Stimulated activated CD4-positive, alpha-beta T cell treated with anti-CD3 and anti-CD28 coated beads, Interleukin-15, amount 100 ng/mL, for 1 hour (primary cell): ENCODE measurements at regions not wholly inside any gene's neighbourhood (a gene's known extent, or its start where the extent isn't known, plus 50 kb on each side); places are given as distances from the start of the nearest gene placed in this dataset.

Experiments
- DNase-seq, 2 donors: peaks; one replicate each; pipeline ENCODE4 v3.0.0-alpha.2; 2020; ENCODE audit warnings: low read depth in 1 of 2, low spot score in 1 of 2

- DNase-seq: no peak
Measured at GRCh38 chr5:133905424-133905823, 63.0 kb downstream of the C5orf15 start.

GRCh38 chr5:133904641-133905040, 63.8 kb downstream of the C5orf15 start:
- DNase-seq: no peak

DNA sequence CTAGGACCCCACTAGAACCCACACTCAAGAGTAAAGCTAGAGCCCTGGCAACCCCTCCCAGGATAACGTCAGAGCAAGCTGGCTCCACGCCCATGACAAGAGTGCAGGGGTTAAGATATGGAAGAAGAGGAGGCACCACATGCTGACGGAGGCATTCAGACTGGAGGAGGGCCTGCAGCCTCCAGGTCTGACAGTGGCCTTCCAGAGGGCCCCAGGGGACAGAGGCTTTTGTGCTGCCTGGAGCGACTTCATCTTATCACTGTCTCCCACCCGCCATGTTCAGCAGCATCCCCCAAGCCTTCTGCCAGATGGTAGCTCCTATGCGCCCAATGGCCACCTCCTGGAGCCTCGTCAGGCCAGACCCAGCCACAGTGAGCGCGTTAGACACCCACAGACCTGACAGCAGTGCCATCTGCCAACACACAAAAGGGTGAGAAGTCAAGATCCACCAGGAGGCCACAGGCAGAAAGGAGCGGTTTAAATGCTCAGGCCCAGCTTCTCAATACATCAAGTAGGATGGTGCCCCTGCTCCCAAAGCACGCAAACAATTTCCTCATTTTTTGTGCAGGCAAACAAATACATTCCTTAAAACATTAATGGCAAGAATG, 65.8 kb downstream of the C5orf15 start:
- no peak for DNase-seq

GRCh38 chr5:133900534-133901270, 67.7 kb downstream of the C5orf15 start:
- DNase-seq: no peak

DNA sequence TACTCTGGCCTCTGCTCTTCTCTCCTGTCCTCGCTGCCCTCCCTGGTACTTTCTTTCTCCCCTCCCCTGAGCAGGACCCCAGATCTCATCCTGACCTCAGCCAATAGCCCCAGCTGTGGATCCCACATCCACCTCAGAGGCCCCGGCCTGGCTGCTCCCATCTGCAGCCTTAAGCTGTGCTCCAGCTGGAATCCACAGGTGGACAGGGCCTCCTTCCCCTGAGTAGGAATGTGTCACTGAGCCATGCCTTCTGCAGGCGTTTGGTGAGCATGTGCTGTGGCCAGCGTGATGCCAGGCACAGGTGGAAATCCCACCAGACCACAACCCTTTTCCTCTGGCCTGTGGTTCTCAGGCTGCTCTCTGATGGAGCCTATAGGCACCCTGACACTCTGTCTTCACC, 68.9 kb downstream of the C5orf15 start:
- DNase-seq: no peak

DNA sequence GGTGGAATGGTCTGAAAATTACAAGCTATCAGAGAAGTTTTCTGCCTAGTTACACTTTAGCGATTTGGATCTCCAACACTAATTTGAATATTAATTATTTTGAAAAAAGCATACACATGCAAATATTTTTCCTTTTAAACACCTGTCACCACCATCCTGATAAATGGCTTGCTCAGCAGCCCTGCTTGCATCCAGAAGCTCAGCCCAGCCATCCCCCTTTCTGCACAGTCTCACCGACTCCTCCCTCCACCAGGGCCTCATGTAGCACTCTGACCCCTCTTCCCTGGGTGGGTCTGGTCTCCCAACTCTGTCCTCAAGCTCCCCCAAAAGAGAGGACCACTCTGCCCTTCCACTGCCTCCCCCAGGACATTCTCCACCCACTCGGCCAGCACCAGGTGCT, 70.0 kb downstream of the C5orf15 start:
- DNase-seq: no peak

GRCh38 chr5:133897431-133897830, 71.0 kb downstream of the C5orf15 start:
- no peak for DNase-seq

DNA sequence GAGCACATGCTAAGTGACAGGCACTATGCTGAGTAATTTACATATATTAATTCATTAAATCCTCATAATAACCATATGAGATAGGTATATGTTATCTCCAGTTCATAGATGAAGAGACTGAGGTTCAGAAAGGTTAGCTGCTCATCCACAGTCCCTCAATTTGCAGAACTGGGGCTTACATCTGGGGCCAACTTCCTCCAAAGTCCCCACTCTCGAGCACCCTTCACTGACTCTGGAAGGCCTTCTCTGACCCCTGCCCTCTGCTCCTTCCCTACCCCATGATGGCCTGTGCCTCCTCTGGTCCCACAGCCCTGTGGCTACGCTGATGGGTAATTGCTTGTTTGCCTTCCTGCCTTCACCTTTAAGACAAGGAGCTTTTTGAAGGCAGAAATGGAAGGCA, 71.6 kb downstream of the C5orf15 start:
- DNase-seq: no peak

DNA sequence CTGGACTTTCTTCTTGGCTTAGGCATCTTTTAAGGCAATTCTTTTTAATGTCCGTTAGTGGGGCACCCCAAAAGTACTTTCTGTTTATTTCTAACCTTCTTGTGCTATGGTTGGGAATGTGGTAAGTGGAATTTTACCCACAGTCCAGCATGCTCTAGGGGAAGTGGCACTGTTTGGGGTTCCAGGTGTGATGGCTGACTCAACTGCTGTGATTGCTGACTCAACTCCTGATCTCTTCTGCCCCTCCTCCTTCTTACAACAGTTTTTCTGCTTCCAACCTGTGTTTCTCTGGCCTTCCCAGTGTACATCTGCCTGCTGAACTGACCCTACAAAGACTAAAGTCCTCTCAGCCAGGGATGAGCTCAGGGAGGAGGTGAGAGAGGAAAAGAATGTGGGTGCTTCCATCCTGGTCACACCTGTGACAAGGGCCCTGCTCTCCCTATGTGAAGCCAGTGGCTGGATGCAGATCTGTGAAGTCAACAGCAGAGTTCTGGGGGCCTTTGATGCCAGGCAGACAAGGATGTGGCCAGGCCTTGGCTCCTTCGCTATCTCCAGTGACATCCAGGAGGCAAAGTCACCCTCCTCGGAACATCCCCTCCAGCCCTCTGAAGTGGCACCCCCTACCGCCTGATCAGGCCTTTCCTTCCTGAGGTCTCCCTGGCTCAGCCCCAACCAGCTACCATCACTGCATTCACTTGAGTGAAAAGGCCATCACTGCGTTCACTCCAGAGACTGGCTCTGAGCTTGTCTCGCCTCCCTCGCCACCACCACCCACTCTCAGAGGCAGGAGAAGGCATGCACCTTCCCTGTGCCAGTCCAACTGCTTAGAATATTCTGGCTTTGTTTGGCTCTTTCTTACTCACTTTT, 72.2 kb downstream of the C5orf15 start:
- no peak for DNase-seq

DNA sequence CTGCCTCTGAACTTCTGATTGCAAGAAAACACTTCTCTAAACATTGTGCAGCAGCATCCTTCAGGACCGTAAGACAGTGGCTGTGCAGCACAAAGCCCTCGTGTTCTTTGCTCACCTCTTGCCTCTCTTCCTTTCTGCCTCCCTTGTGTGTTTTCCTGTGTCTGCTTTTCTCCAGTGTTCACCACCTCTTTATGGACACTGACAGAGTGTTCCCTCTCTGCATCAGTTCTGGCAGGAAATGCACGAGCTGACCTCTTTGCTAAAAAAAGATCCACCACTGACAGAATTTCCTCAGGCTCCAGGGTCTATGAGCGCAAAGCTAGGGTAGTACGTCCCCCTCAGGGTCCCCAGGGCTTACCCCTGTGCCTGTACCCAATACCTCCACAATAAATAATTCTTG, 74.3 kb downstream of the C5orf15 start:
- no peak for DNase-seq

GRCh38 chr5:133892774-133893173, 75.7 kb downstream of the C5orf15 start:
- DNase-seq: no peak

DNA sequence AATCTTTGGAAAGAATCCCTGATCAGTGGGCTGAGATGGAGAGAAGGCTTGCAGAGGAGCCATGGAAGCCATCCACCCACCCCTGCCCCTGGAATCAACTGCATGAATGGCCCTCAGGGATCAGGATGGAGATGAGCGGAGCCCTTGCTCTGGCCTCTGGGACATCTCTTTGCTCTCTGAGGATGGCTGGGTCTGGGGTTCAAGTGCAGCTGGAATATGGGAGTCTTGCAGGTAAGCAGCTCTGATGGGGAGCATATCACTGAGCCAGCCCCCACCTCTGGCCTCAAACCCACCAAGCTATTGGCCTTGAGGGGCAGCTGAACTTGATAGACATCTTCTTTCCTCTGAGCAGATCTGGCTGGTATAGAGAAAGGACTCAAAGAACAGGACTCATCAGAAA, 76.1 kb downstream of the C5orf15 start:
- DNase-seq: no peak

GRCh38 chr5:133891390-133891789, 77.0 kb downstream of the C5orf15 start:
- DNase-seq: no peak

DNA sequence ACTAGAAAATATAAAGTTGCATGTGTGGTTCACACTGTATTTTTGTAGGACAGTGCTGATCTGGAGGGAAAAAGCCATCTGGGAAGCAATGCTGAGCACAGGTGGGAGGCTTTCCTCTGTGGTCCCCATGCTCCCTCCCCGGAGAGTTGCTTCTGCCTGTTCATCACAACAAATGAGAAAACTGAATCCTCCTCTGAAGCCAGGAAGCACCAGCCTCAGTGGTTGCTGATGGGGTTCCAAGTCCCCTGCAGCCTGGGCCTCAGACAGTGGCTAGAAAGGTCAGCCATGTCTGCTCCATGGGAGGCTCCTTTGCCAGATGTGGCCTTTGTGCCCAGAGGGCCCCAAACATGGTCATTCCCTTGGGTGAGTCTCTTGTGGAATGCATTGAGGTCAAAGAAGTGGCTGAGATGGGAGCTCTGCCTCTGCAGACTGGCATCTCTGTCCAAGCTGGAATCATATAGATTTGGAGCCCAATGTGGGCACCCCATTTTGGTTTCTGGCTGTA, 77.6 kb downstream of the C5orf15 start:
- no peak for DNase-seq

DNA sequence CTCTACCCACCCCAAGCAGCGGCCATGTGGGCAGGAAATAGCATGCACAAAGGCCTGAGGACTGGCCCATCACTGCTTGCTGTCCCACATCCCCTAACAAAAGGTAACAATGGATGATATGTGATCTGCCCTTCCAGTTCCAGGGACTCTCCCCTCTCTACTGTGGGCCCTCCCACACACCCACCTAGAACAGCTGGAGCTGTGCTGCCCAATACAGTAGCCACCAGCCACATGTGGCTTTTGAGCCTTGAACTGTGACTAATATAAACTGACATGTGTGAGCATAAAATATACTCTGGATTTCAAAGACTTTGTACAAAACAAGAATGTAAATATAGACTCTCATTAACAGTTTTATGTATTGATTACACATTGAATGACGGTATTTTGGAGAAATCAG, 78.1 kb downstream of the C5orf15 start:
- DNase-seq: no peak

GRCh38 chr5:133889271-133889905, 79.0 kb downstream of the C5orf15 start:
- DNase-seq: no peak

- no peak for DNase-seq
Measured at GRCh38 chr5:133888625-133888991, 79.8 kb downstream of the C5orf15 start.

- DNase-seq: no peak
Measured at GRCh38 chr5:133885566-133885965, 82.9 kb downstream of the C5orf15 start.

GRCh38 chr5:133884569-133885311, 83.7 kb downstream of the C5orf15 start:
- no peak for DNase-seq

GRCh38 chr5:133883916-133884315, 84.5 kb downstream of the C5orf15 start:
- no peak for DNase-seq

DNA sequence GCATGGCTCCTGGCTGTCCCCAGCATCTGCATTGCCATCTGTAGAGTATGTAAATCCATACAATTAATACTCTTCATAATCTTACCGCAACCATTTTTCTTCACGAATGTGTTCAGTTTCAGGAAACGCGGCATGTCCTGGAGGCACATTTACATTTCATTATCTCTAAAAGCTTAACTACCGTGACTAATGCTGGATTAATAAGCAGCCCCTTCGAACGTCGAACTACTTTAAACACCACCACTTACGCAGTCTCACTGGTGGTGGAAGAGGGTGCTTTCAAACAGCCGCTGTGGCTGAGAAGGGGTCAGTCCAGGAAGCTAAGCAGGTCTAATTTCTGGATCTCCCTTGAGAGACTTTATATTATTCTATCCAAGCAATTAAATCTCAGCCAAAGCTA, 85.6 kb downstream of the C5orf15 start:
- DNase-seq: no peak
